Lung microvascular endothelial cell (primary cell): ENCODE measurements at regions not wholly inside any gene's neighbourhood (a gene's known extent, or its start where the extent isn't known, plus 50 kb on each side); places are given as distances from the start of the nearest gene placed in this dataset.
"Not testable (repeated sequence)": the region's sequence is repeated elsewhere in the genome, so short reads cannot be mapped to it uniquely, and the experiment has no call there.

Source experiments
- DNase-seq, 2 donors: peaks; one replicate each; pipeline versions ENCODE4 v3.0.0 to v3.0.0-alpha.2; 2010; ENCODE audit warnings: low read depth in 2 of 2

- DNase-seq: no peak
Observed at GRCh38 chr14:95597784-95598211, 62.9 kb downstream of the GLRX5 start.

DNA sequence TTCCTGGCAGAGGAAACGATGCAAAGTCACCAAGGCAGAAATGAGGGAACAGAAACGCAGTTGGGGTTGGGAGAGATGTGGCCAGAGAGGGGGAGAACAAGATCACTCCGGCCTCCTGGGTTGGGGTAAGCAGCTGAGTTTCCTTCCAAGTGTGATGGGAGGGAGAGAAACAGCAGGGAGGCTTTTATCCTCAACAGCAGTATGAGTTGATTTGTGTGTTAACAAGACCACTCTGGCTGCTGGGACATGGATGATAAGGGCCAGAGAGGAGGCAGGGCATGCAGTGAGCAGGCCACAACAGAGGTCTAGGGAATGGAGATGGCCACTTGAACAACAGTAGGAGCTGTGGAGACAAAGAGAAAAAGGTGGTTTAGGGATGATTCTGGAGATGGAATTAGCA, 66.8 kb downstream of the GLRX5 start:
- no peak for DNase-seq

DNA sequence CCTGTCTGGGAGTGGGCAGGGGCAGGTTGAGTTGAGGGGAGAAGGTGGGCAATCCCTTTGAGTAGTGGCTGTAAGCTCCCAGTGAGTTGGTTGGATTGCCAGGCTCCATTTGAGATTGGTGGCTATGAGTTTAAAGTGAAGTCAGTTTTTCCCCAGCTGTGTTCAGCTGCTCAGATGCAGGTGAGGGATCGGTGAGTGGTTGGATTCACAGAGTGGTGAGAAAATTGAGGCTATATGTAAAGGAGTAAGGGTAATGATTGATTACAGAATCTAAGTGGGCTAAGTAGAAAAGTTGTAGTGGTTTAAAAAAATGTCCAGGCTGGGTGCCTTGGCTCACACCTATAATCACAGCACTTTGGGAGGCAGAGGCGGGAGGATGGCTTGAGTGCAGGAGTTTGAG, 68.6 kb downstream of the GLRX5 start:
- DNase-seq: no peak

DNA sequence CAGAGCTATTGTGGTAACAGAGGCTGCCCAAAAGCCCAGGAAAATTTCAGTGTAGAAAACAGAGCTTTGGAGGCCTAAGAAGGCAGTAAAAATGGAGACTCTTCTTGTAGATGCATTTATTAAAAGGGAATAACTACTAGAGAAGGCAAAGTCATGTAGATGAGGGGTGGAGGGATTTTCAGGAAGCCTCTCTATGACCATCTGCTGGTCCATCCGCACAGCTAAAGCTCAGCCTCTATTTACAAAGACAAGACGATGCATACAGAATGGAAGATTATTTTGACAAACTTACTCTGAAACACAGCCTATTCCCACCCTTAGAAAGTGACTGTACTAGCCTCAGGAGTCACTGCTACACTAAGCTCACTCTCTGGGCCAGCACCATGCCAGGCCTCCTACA, 71.4 kb downstream of the GLRX5 start:
- DNase-seq: no peak

DNA sequence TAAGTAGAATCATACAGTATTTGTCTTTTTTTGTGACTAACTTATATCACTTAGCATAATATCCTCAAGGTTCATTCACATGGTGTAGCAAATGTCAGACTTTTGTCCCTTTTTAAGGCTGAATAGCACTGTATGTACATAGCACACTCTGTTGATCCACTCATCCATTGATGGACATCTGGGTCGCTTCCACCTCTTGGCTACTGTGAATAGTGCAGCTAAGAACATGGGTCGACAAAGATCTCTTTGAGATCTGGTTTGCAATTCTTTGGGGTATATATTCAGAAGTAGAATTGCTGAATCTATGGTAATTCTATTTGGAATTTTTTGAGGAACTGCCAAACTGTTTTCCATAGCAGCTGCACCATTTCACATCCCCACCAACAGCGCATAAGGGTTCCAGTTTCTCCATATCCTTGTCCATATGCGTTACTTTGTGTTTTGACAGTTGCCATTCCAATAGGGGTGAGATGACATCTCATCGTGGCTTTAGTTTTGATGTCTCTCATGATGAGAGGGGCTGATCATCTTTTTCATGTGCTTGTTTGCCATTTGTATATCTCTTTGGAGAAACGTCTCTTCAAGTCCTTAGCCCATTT, 73.9 kb downstream of the GLRX5 start:
- no peak for DNase-seq

GRCh38 chr14:95609398-95609990, 74.6 kb downstream of the GLRX5 start:
- peak; percentile 48 to 58 for DNase-seq

GRCh38 chr14:95611293-95611880, 74.8 kb upstream of the TCL1B start:
- no peak for DNase-seq

DNA sequence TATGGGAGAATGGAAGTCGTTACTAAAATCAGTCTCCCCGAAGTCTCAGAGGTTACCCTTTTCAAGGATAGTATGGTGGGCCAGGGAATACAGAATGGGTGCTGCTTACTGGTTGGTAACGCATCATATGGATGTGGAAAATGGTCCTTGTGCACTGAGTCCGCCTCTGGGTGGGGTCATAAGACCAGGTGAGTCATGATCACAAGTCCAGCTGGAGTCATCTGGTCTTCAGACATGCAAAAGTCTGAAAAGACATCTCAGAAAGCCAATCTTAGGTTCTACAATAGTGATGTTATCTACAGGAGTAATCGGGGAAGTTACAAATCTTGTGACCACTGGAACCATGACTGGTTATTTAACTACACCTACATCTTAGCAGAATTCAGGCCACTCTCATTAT, 71.9 kb upstream of the TCL1B start:
- no peak for DNase-seq

- no peak for DNase-seq
Observed at GRCh38 chr14:95616745-95617144, 69.5 kb upstream of the TCL1B start.

GRCh38 chr14:95619785-95620417, 66.3 kb upstream of the TCL1B start:
- no peak for DNase-seq

DNA sequence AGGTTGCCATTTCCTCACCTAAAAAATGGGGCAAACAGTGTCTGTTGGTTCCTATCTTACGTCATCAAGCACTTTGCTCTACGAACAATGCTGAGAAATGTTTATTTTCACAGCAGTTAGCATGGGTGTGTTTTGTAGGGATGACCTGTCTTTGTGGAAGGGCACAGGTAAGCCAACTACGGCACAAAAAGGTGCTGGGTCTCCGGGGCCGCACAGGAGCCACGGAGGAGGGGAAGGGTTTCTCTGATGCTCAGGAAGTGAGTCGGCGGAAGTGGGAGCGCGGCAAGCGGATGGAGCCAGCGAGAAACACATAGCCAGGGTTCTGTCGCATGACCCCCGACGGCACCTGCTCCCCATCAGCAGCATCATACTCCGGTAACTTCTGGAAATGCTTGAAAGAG, 65.6 kb upstream of the TCL1B start:
- no peak for DNase-seq

DNA sequence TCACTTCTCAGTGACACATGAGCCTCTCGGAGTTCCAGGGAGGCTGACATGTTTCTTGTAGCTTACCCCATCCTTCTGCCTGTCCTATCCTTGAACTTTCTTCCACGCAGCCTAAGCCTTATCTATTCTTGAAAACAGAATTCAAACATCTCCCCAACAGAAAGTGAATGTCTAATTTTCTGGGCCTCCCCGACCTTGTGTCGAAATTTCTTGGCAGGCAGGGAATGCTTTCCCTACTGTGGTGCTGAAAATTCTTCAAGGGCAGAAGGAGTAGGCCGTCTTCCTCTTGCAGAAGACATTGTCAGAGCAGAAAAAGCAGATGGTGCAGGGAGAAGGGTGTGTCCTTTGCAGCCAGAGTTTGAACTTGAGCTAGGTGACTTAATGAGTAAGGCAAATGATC, 63.0 kb upstream of the TCL1B start:
- DNase-seq: no peak

GRCh38 chr14:95625710-95626109, 60.5 kb upstream of the TCL1B start:
- not testable (repeated sequence) for DNase-seq

DNA sequence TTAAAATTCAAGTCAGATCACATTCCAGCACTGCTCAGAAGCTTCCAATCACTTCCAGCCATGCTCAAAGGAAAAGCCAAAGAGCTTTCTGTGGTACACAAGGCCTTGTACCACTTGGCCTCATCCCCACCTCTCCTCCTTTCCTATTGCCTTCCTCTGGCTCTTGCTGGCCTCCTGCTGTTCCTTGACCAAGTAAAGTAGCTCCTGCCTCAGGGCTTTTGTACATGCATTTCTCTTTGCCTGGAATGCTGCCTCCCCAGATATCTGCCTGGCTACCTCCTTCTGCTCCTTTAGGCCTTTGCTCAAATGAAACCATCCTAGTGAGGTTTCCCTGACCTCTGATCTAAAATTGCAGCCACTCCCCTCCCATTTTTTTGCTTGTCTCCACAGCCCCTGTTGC, 51.2 kb upstream of the TCL1B start:
- no peak for DNase-seq
